Hepatocyte (in vitro differentiated cells): ENCODE measurements at regions not wholly inside any gene's neighbourhood (a gene's known extent, or its start where the extent isn't known, plus 50 kb on each side); places are given as distances from the start of the nearest gene placed in this dataset.

Source experiments
- DNase-seq: peaks from one replicate; pipeline ENCODE4 v3.0.0-alpha.2; 2016; ENCODE audit warnings: low spot score
- H2AFZ ChIP-seq: fragments of 200-600 bp; sonication (generic); 2 replicates; pipeline ENCODE4 v1.6.0; 2016; ENCODE audit warnings: antibody characterized with exemption, mild to moderate bottlenecking
- H3K27ac ChIP-seq: fragments of 200-600 bp; sonication (generic); 2 replicates; pipeline ENCODE4 v1.5.1; 2016; ENCODE audit warnings: mild to moderate bottlenecking
- H3K27me3 ChIP-seq: fragments of 200-600 bp; sonication (generic); 2 replicates; pipeline ENCODE4 v1.6.1; 2016
- H3K36me3 ChIP-seq: fragments of 200-600 bp; sonication (generic); replicated peaks from 2 replicates; pipeline ENCODE4 v1.5.1; 2016; ENCODE audit warnings: low read depth; ENCODE audit not compliant: insufficient read depth
- H3K4me1 ChIP-seq: fragments of 200-600 bp; sonication (generic); 2 replicates; pipeline ENCODE4 v1.5.1; 2016; ENCODE audit warnings: mild to moderate bottlenecking, moderate library complexity; ENCODE audit not compliant: insufficient read depth
- H3K4me2 ChIP-seq: fragments of 200-600 bp; sonication (generic); 2 replicates; pipeline ENCODE4 v1.6.0; 2016
- H3K4me3 ChIP-seq: fragments of 200-600 bp; sonication (generic); 2 replicates; pipeline ENCODE4 v1.5.1; 2016; ENCODE audit warnings: mild to moderate bottlenecking
- H3K79me2 ChIP-seq: fragments of 200-600 bp; sonication (generic); 2 replicates; pipeline ENCODE4 v1.6.0; 2017; ENCODE audit warnings: mild to moderate bottlenecking
- H3K9me2 ChIP-seq: fragments of 200-600 bp; sonication (generic); replicated peaks from 2 replicates; pipeline ENCODE4 v1.6.0; 2017; ENCODE audit warnings: mild to moderate bottlenecking; ENCODE audit not compliant: insufficient read depth
- H3K9me3 ChIP-seq: fragments of 200-600 bp; sonication (generic); 2 replicates; pipeline ENCODE4 v1.5.1; 2016; ENCODE audit warnings: low read depth, mild to moderate bottlenecking
- H4K20me1 ChIP-seq: fragments of 200-600 bp; sonication (generic); 2 replicates; pipeline ENCODE4 v1.6.0; 2016; ENCODE audit warnings: mild to moderate bottlenecking; ENCODE audit not compliant: insufficient read depth, poor library complexity, severe bottlenecking
- EZH2 ChIP-seq: fragments of 200-600 bp; sonication (generic); IDR thresholded peaks from 2 replicates; pipeline ENCODE4 v1.6.1; 2016; ENCODE audit warnings: antibody characterized with exemption, mild to moderate bottlenecking, borderline replicate concordance
- EZH2phosphoT487 ChIP-seq: fragments of 200-600 bp; sonication (generic); IDR thresholded peaks from one replicate; pipeline ENCODE4 v1.6.1; 2018; ENCODE audit warnings: antibody characterized with exemption, mild to moderate bottlenecking, low read depth, moderate library complexity; ENCODE audit not compliant: unreplicated experiment, severe bottlenecking
- WGBS: methylation state at CpG from one replicate; pipeline ENCODE4 v1.1.6; 2016; ENCODE audit warnings: low lambda C conversion rate; ENCODE audit errors: missing lambda C conversion rate; 5-methylcytosine and 5-hydroxymethylcytosine counted together
- TF ChIP-seq, protein P1 (sequence below): fragments of 200-600 bp; sonication (generic); IDR thresholded peaks from 2 replicates; pipeline ENCODE4 v1.5.1; 2016; ENCODE audit warnings: antibody characterized with exemption, mild to moderate bottlenecking; ENCODE audit not compliant: poor library complexity

DNA sequence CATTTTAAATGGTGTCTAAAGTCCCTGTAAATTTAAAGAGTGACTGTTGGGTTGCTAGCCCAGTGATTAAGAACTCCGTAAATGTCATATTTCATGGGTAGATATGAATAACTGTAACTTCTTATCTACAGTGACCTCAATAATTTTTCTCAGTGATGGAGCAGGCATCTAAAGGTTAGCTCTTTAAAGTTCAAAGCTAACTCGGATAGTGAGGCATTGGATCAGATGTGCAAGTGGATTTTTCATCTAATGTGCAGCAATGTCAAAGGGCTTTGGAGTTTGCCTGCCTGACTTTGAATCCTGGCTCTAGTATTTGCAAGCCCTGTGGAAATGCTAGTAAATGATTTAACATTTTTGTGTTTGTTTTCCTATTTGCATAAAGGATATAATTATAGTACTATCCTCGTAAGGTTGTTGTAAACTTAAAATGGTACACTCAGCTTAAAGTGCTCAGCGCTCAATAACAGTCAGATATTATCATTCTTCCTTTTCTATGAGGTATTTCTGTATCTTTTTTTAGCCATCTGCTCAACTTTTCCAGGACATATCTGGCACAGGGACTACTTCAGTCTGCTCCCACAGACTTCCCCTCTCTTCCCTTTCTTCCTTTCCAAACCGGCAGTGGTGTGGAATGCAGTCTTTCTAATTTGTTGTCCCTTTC, 163.7 kb upstream of the ELL2 start:
- no peaks in the 10 kb centered on the region for H3K36me3 ChIP-seq
- no peak for DNase-seq
- peak overlapping the region; percentile 64 for H3K4me2 ChIP-seq
- no peaks in the 10 kb centered on the region for H3K27me3 ChIP-seq
- H4K20me1 ChIP-seq = no peaks in the 10 kb centered on the region
- H3K4me3 ChIP-seq = no peak overlapping the region
- no peaks in the 10 kb centered on the region for H3K9me2 ChIP-seq
- 39% methylated on average over 5 of the region's 5 CpGs for WGBS
- peak overlapping the region; percentile 13 for H3K27ac ChIP-seq
- TF ChIP-seq, protein P1, sequence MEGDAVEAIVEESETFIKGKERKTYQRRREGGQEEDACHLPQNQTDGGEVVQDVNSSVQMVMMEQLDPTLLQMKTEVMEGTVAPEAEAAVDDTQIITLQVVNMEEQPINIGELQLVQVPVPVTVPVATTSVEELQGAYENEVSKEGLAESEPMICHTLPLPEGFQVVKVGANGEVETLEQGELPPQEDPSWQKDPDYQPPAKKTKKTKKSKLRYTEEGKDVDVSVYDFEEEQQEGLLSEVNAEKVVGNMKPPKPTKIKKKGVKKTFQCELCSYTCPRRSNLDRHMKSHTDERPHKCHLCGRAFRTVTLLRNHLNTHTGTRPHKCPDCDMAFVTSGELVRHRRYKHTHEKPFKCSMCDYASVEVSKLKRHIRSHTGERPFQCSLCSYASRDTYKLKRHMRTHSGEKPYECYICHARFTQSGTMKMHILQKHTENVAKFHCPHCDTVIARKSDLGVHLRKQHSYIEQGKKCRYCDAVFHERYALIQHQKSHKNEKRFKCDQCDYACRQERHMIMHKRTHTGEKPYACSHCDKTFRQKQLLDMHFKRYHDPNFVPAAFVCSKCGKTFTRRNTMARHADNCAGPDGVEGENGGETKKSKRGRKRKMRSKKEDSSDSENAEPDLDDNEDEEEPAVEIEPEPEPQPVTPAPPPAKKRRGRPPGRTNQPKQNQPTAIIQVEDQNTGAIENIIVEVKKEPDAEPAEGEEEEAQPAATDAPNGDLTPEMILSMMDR = no peak
- TF ChIP-seq EZH2 (no peak), EZH2phosphoT487 (no peak)
- no peaks in the 10 kb centered on the region for H3K79me2 ChIP-seq
- H3K4me1 ChIP-seq = peaks cover 6% of the 10 kb centered on the region
- no peaks in the 10 kb centered on the region for H3K9me3 ChIP-seq
- peak overlapping the region; percentile 7 for H2AFZ ChIP-seq

DNA sequence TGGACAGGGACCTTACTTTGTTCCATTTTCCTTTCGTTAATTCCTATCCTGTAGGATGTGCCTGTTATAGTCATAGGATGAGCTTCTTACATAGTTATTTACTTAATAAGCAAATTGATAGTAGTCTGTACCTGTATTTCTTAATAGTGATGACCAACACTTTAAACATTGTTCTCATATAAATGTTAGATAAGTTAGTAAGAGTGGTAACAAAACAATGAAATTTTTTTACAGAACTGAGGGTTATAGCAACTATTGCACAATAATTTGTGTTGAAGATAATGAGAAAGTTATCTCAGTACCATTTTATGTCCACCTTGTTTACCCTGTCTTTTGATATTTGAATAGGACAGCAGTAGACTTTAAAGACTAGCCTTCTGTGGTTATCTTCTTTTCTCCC, 162.9 kb upstream of the ELL2 start:
- TF ChIP-seq EZH2 (no peak), EZH2phosphoT487 (no peak)
- TF ChIP-seq, protein P1 = no peak
- no peak for DNase-seq
- 94% methylated on average over 1 of the region's 1 CpG for WGBS
- H3K27me3 ChIP-seq = no peaks in the 10 kb centered on the region
- H3K4me1 ChIP-seq = peaks cover 6% of the 10 kb centered on the region
- H3K4me3 ChIP-seq = no peak overlapping the region
- no peaks in the 10 kb centered on the region for H3K79me2 ChIP-seq
- no peak overlapping the region for H2AFZ ChIP-seq
- no peaks in the 10 kb centered on the region for H3K9me3 ChIP-seq
- H3K4me2 ChIP-seq = peak overlapping the region; percentile 64
- H3K36me3 ChIP-seq = no peaks in the 10 kb centered on the region
- H3K27ac ChIP-seq = no peak overlapping the region
- H3K9me2 ChIP-seq = no peaks in the 10 kb centered on the region
- H4K20me1 ChIP-seq = no peaks in the 10 kb centered on the region

DNA sequence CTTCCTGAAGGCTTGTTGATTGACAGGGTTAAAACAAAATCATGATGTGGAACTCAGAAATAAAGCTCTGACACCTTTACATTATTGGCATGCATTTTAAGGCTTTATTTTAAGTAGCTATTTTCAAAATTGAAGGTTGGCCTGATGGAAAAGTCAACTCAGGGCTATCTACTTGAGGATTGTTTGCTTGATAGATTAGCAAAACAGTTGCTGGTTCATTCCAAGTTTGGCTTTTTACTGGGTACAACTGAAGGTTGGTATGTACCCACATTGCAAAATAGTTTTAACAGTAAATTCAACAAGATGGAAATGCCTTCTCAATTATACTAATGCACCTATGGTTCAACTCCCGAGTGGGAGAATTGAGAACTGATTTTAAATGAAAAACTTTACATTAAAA, 161.8 kb upstream of the ELL2 start:
- peaks cover 13% of the 10 kb centered on the region for H3K4me1 ChIP-seq
- no peaks in the 10 kb centered on the region for H3K79me2 ChIP-seq
- H2AFZ ChIP-seq = no peak overlapping the region
- H3K36me3 ChIP-seq = no peaks in the 10 kb centered on the region
- H3K4me2 ChIP-seq = no peak overlapping the region
- no peak overlapping the region for H3K27ac ChIP-seq
- H3K9me3 ChIP-seq = no peaks in the 10 kb centered on the region
- H3K9me2 ChIP-seq = no peaks in the 10 kb centered on the region
- no peak for TF ChIP-seq EZH2
- no peak for TF ChIP-seq EZH2phosphoT487
- TF ChIP-seq, protein P1 = no peak
- DNase-seq = no peak
- H3K27me3 ChIP-seq = no peaks in the 10 kb centered on the region
- H4K20me1 ChIP-seq = no peaks in the 10 kb centered on the region
- 79% methylated on average over 1 of the region's 1 CpG for WGBS
- H3K4me3 ChIP-seq = no peak overlapping the region
